K562 (cell line): ENCODE measurements at regions not wholly inside any gene's neighbourhood (a gene's known extent, or its start where the extent isn't known, plus 50 kb on each side); places are given as distances from the start of the nearest gene placed in this dataset.

Source experiments
- ATAC-seq: fragments of 200-7000 bp; cut with Tn5 transposase; 3 replicates; pipeline ENCODE4 v1.9.1; 2020; ENCODE audit warnings: moderate library complexity
- BruUV-seq: library from RNA; stranded (reverse); fragments of 400-500 nt; replicated peaks from 2 replicates; lab custom pipeline; 2021; lab: Mats Ljungman, UMichigan
- CTCF ChIA-PET: fragments of 300-600 bp; formaldehyde crosslinking; extraction: SDS; loops from one replicate; lab custom pipeline; 2021; ENCODE audit warnings: low intra/inter-chr PET ratio; lab: Yijun Ruan, JAX
- POLR2A ChIA-PET: fragments of 300-600, 350-650 bp; sonication (Branson Sonifier 250); formaldehyde crosslinking; extraction: SDS; loops from one replicate; lab custom pipeline; 2021; ENCODE audit warnings: antibody characterized with exemption, inconsistent platforms; lab: Yijun Ruan, JAX
- DNase-seq, 4 experiments: peaks; one replicate each; pipeline versions ENCODE4 v3.0.0 to v3.0.0-alpha.2; 2011 to 2018; ENCODE audit warnings: low spot score in 3 of 4, mixed read lengths in 3 of 4; ENCODE audit errors: extremely low read depth in 1 of 4
- FAIRE-seq: peaks from 2 replicates; lab custom pipeline; 2011; peaks lifted over from hg19 to GRCh38; lab: Jason Lieb, UNC
- H2AFZ ChIP-seq: 2 replicates; pipeline ENCODE4 v1.6.0; 2011; ENCODE audit warnings: low read depth, low read length, control low read depth, inconsistent platforms
- H3K27ac ChIP-seq: fragments of 200-600 bp; 3 replicates; pipeline ENCODE4 v1.8.0; 2011; ENCODE audit warnings: low read depth, mild to moderate bottlenecking, control low read depth, inconsistent platforms, low read length, moderate library complexity, mixed read lengths; ENCODE audit errors: extremely low read depth
- H3K27me3 ChIP-seq, 2 experiments: fragments of 300-600 bp in 1 of 2; 2 replicates in 1 of 2; 3 replicates in 1 of 2; pipeline versions ENCODE4 v1.6.0 to v1.8.0; 2011; ENCODE audit warnings: inconsistent platforms in 2 of 2, low read length in 2 of 2, mild to moderate bottlenecking in 1 of 2, mixed read lengths in 1 of 2, moderate library complexity in 1 of 2; ENCODE audit not compliant: control insufficient read depth in 2 of 2, insufficient read depth in 2 of 2
- H3K36me3 ChIP-seq: fragments of 300-600 bp; 3 replicates; pipeline ENCODE4 v1.8.0; 2011; ENCODE audit warnings: mild to moderate bottlenecking, low read length, inconsistent platforms; ENCODE audit not compliant: control insufficient read depth, insufficient read depth
- H3K4me1 ChIP-seq, 2 experiments: fragments of 200-600 bp in 1 of 2; replicated peaks in 1 of 2; 2 replicates in 1 of 2; 3 replicates in 1 of 2; pipeline versions ENCODE4 v1.5.1 to v1.8.0; 2011; ENCODE audit warnings: inconsistent platforms in 2 of 2, low read length in 2 of 2, mild to moderate bottlenecking in 1 of 2, mixed read lengths in 1 of 2, moderate library complexity in 1 of 2; ENCODE audit not compliant: control insufficient read depth in 2 of 2, insufficient read depth in 2 of 2
- H3K4me2 ChIP-seq: 2 replicates; pipeline ENCODE4 v1.6.1; 2011; ENCODE audit warnings: low read length, control low read depth, inconsistent platforms, mixed read lengths; ENCODE audit not compliant: insufficient read depth
- H3K4me3 ChIP-seq: fragments of 200-600 bp; sonication (generic), shearing (Covaris generic); 2 replicates; pipeline ENCODE4 v1.5.1; 2016; ENCODE audit warnings: control low read depth, inconsistent platforms
- H3K79me2 ChIP-seq: fragments of 200-600 bp; 3 replicates; pipeline ENCODE4 v1.8.0; 2011; ENCODE audit warnings: low read length, inconsistent platforms; ENCODE audit not compliant: control insufficient read depth, insufficient read depth
- H3K9ac ChIP-seq, 2 experiments: 2 replicates each; pipeline versions ENCODE4 v1.6.0 to v1.6.1; 2011; ENCODE audit warnings: low read depth in 2 of 2, low read length in 2 of 2, control low read depth in 1 of 2, inconsistent platforms in 1 of 2, mild to moderate bottlenecking in 1 of 2, mixed read lengths in 1 of 2; ENCODE audit not compliant: insufficient read depth in 1 of 2
- H3K9me1 ChIP-seq: one replicate; pipeline ENCODE4 v1.6.0; 2011; ENCODE audit warnings: inconsistent platforms, mild to moderate bottlenecking, low read length, moderate library complexity; ENCODE audit not compliant: control insufficient read depth, insufficient read depth
- H3K9me3 ChIP-seq: replicated peaks from 2 replicates; pipeline ENCODE4 v1.5.1; 2011; ENCODE audit warnings: low read depth, low read length, inconsistent platforms; ENCODE audit not compliant: control insufficient read depth, insufficient read depth
- H4K20me1 ChIP-seq: replicated peaks from 2 replicates; pipeline ENCODE4 v1.6.1; 2011; ENCODE audit warnings: low read length, inconsistent platforms, mixed read lengths; ENCODE audit not compliant: control insufficient read depth, insufficient read depth
- FOXA3 ChIP-seq, 2 experiments: fragments of 450-650 bp in 1 of 2; sonication (generic) in 1 of 2; formaldehyde crosslinking; IDR thresholded peaks in 1 of 2; conservative IDR thresholded peaks in 1 of 2; 2 replicates each; pipeline versions ENCODE4 v1.4.0 to v1.8.0; 2020 to 2022; ENCODE audit warnings: mild to moderate bottlenecking in 2 of 2, missing genetic modification reagents in 1 of 2
- FOXJ3 ChIP-seq: sonication (generic); formaldehyde crosslinking; IDR thresholded peaks from 2 replicates; pipeline ENCODE4 v1.4.0; 2020; ENCODE audit warnings: mild to moderate bottlenecking, missing genetic modification reagents
- MYBL2 ChIP-seq, 2 experiments: fragments of 450-650 bp in 1 of 2; sonication (generic) in 1 of 2; formaldehyde crosslinking in 1 of 2; IDR thresholded peaks; 2 replicates each; pipeline versions ENCODE4 v1.6.1 to v1.8.1; 2017 to 2022; ENCODE audit warnings: borderline replicate concordance in 1 of 2, inconsistent platforms in 1 of 2, low read depth in 1 of 2, mild to moderate bottlenecking in 1 of 2, missing genetic modification reagents in 1 of 2, moderate library complexity in 1 of 2
- SIN3B ChIP-seq: fragments of 450-650 bp; IDR thresholded peaks from 2 replicates; pipeline ENCODE4 v1.6.1; 2017; ENCODE audit warnings: low read depth, mild to moderate bottlenecking, moderate library complexity
- SMAD1 ChIP-seq: fragments of 150-350 bp; IDR thresholded peaks from 2 replicates; pipeline ENCODE4 v1.6.1; 2014; ENCODE audit warnings: low read length, low read depth; ENCODE audit not compliant: partially characterized antibody
- SMARCC2 ChIP-seq: fragments of 450-650 bp; IDR thresholded peaks from 2 replicates; pipeline ENCODE4 v1.6.1; 2017; ENCODE audit warnings: antibody characterized with exemption, moderate library complexity, mild to moderate bottlenecking, low read depth
- ZNF12 ChIP-seq: sonication (generic); formaldehyde crosslinking; IDR thresholded peaks from 2 replicates; pipeline ENCODE4 v1.4.0; 2020; ENCODE audit warnings: mild to moderate bottlenecking, missing genetic modification reagents
- WGBS: fragments of 100-300 bp; shearing (Covaris generic); methylation state at CpG from one replicate; pipeline ENCODE4 v1.1.6; 2016; ENCODE audit warnings: low coverage, mixed read lengths; ENCODE audit not compliant: insufficient coverage; ENCODE audit errors: missing lambda C conversion rate; 5-methylcytosine and 5-hydroxymethylcytosine counted together
- in situ Hi-C: fragments of 300-500 bp; cut with MboI; formaldehyde crosslinking; loops from 4 replicates; pipeline ENCODE4 v1.15.0; 2018; ENCODE audit warnings: inconsistent platforms, mixed read lengths
- intact Hi-C: fragments of 100-400 bp; cut with micrococcal nuclease; formaldehyde crosslinking; loops from 2 replicates; pipeline ENCODE4 v1.14.2; 2022
- TF ChIP-seq, protein P1 (sequence below): fragments of 450-650 bp; conservative IDR thresholded peaks from 2 replicates; pipeline ENCODE4 v1.6.1; 2016; ENCODE audit warnings: missing genetic modification characterization, low read depth, mild to moderate bottlenecking, control low read depth, missing compliant biosample characterization
- TF ChIP-seq, protein P2 (sequence below): fragments of 450-650 bp; formaldehyde crosslinking; IDR thresholded peaks from 2 replicates; pipeline ENCODE4 v1.4.0; 2020; ENCODE audit warnings: mild to moderate bottlenecking, mixed read lengths

DNA sequence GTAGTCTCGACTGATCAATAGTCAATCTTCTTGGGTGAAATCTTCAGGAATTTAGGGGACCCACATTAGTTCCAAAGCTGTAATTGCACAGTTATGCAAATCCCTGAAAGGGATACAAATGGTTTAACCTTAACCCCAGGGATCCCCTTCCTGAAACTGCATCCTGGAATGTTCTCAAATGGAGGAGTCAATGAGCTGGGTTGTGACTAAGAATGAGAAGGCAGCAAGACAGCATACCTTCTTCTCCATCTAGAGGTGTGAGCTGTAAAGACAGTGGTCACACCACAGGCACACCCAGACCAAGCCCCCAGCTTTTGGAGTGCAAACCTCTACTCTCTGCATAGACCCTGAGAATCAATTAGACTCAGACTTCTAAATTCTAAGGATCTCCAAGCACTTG lies 164.7 kb upstream of the MEIS1 start:
- Histone ChIP-seq H3K9ac (no peak overlapping the region), H4K20me1 (no peaks in the 10 kb centered on the region), H3K36me3 (no peaks in the 10 kb centered on the region), H2AFZ (no peak overlapping the region), H3K9me3 (no peaks in the 10 kb centered on the region), H3K79me2 (no peaks in the 10 kb centered on the region)
- WGBS = 0% methylated on average over 1 of the region's 1 CpG
- TF ChIP-seq FOXA3 (CRISPR knock-in tag; conservative IDR thresholded peaks at IDR 0.05 in 1 of 2, IDR thresholded peaks at IDR 0.05 in 1 of 2) = no peak
- TF ChIP-seq FOXJ3 (CRISPR knock-in tag) = no peak
- no peak for TF ChIP-seq SIN3B
- TF ChIP-seq ZNF12 = no peak
- TF ChIP-seq, protein P1, sequence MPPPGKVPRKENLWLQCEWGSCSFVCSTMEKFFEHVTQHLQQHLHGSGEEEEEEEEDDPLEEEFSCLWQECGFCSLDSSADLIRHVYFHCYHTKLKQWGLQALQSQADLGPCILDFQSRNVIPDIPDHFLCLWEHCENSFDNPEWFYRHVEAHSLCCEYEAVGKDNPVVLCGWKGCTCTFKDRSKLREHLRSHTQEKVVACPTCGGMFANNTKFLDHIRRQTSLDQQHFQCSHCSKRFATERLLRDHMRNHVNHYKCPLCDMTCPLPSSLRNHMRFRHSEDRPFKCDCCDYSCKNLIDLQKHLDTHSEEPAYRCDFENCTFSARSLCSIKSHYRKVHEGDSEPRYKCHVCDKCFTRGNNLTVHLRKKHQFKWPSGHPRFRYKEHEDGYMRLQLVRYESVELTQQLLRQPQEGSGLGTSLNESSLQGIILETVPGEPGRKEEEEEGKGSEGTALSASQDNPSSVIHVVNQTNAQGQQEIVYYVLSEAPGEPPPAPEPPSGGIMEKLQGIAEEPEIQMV = no peak
- TF ChIP-seq MYBL2 (IDR thresholded peaks at IDR 0.05; ENCODE audit: low read depth) = no peak
- TF ChIP-seq MYBL2 (CRISPR knock-in tag; IDR thresholded peaks at IDR 0.05; ENCODE audit: borderline replicate concordance) = no peak
- no peak for TF ChIP-seq SMAD1
- TF ChIP-seq, protein P2, sequence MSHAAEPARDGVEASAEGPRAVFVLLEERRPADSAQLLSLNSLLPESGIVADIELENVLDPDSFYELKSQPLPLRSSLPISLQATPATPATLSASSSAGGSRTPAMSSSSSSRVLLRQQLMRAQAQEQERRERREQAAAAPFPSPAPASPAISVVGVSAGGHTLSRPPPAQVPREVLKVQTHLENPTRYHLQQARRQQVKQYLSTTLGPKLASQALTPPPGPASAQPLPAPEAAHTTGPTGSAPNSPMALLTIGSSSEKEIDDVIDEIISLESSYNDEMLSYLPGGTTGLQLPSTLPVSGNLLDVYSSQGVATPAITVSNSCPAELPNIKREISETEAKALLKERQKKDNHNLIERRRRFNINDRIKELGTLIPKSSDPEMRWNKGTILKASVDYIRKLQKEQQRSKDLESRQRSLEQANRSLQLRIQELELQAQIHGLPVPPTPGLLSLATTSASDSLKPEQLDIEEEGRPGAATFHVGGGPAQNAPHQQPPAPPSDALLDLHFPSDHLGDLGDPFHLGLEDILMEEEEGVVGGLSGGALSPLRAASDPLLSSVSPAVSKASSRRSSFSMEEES (CRISPR knock-in tag) = no peak
- TF ChIP-seq SMARCC2 = no peak
- TF ChIP-seq, all 486 proteins: peak for 0
- Histone ChIP-seq H3K4me3 (no peak overlapping the region), H3K27ac (no peak overlapping the region), H3K4me1 (no peaks in the 10 kb centered on the region), H3K27me3 (peaks cover 0 to 2% of the 10 kb centered on the region in 2 experiments; a peak in 1 of 5 replicates), H3K9me1 (no peaks in the 10 kb centered on the region), H3K4me2 (no peak overlapping the region)
- POLR2A ChIA-PET = no interaction called here
- FAIRE-seq = no peak
- intact Hi-C loops (no loop called here), in situ Hi-C loops (no loop called here)
- BruUV-seq = no TSS peak
- CTCF ChIA-PET = no interaction called here
- ATAC-seq = no peak
- DNase-seq = no peak
